Ovary (tissue), 3 donors: ENCODE measurements at regions not wholly inside any gene's neighbourhood (a gene's known extent, or its start where the extent isn't known, plus 50 kb on each side); places are given as distances from the start of the nearest gene placed in this dataset.

Experiments used
- CTCF ChIP-seq, 3 donors: fragments of 450-650 bp in 2 of 3; fragments of 200-600 bp in 1 of 3; IDR thresholded peaks; one replicate each; pipeline versions ENCODE4 v1.5.1 to v1.8.0; 2016 to 2022; ENCODE audit warnings: antibody characterized with exemption in 3 of 3, mild to moderate bottlenecking in 1 of 3
- POLR2A ChIP-seq: fragments of 450-650 bp; IDR thresholded peaks from one replicate; pipeline ENCODE4 v1.6.1; 2017; ENCODE audit warnings: antibody characterized with exemption, mild to moderate bottlenecking, moderate library complexity
- donor health status: DM: no; HTN: no; CAD: no.

GRCh38 chr3:82085356-82085755, 323.9 kb upstream of the GBE1 start:
- TF ChIP-seq CTCF (IDR thresholded peaks at IDR 0.05) = no peak
- TF ChIP-seq POLR2A = no peak
